ENCODE measurements at regions not wholly inside any gene's neighbourhood (a gene's known extent, or its start where the extent isn't known, plus 50 kb on each side); places are given as distances from the start of the nearest gene placed in this dataset.

DNA sequence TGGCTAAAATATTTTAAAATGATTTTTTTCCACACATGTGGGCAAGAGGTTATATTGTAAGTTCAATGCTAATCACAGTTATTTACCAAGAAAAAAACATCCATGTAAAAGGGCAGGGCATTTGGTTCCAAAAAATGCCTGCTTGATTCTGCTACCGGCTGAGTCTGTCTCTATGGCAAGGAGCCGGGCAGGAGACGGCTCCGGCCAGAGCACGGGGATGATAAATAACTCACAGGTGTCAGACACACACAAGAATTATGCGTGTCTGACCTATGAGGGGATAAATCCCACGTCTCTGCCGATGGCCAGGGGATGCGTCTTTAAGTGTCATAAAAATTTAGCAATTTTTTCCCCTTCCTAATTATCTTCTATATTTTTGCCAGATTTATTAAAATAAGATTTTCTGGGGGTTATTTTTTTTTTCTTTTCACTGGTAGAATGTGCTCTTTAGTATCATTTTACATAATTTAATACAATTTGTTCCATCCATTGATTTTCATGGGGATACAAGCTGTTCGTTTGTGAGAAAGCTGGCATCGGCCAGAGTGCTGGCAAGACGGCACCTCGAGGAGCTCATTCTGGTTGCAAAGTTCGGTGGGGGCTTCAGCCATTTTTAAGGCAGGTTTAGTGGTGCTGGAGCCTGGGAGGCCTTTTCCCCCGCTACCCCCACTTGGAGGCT is 253.9 kb downstream of the ZNF536 start (continued):
- TF ChIP-seq NANOG (IDR thresholded peaks at IDR 0.05; ENCODE audit: borderline replicate concordance) (no peak), ZNF114 (CRISPR knock-in tag; IDR thresholded peaks at IDR 0.05) (no peak), EZH2phosphoT487 (IDR thresholded peaks at IDR 0.05; ENCODE audit: unreplicated experiment) (no peak), POLR2AphosphoS5 (IDR thresholded peaks at IDR 0.05; ENCODE audit: low read depth) (no peak), CREB1 (CRISPR knock-in tag; IDR thresholded peaks at IDR 0.05; ENCODE audit: low read depth) (no peak)
- TF ChIP-seq, protein P1, sequence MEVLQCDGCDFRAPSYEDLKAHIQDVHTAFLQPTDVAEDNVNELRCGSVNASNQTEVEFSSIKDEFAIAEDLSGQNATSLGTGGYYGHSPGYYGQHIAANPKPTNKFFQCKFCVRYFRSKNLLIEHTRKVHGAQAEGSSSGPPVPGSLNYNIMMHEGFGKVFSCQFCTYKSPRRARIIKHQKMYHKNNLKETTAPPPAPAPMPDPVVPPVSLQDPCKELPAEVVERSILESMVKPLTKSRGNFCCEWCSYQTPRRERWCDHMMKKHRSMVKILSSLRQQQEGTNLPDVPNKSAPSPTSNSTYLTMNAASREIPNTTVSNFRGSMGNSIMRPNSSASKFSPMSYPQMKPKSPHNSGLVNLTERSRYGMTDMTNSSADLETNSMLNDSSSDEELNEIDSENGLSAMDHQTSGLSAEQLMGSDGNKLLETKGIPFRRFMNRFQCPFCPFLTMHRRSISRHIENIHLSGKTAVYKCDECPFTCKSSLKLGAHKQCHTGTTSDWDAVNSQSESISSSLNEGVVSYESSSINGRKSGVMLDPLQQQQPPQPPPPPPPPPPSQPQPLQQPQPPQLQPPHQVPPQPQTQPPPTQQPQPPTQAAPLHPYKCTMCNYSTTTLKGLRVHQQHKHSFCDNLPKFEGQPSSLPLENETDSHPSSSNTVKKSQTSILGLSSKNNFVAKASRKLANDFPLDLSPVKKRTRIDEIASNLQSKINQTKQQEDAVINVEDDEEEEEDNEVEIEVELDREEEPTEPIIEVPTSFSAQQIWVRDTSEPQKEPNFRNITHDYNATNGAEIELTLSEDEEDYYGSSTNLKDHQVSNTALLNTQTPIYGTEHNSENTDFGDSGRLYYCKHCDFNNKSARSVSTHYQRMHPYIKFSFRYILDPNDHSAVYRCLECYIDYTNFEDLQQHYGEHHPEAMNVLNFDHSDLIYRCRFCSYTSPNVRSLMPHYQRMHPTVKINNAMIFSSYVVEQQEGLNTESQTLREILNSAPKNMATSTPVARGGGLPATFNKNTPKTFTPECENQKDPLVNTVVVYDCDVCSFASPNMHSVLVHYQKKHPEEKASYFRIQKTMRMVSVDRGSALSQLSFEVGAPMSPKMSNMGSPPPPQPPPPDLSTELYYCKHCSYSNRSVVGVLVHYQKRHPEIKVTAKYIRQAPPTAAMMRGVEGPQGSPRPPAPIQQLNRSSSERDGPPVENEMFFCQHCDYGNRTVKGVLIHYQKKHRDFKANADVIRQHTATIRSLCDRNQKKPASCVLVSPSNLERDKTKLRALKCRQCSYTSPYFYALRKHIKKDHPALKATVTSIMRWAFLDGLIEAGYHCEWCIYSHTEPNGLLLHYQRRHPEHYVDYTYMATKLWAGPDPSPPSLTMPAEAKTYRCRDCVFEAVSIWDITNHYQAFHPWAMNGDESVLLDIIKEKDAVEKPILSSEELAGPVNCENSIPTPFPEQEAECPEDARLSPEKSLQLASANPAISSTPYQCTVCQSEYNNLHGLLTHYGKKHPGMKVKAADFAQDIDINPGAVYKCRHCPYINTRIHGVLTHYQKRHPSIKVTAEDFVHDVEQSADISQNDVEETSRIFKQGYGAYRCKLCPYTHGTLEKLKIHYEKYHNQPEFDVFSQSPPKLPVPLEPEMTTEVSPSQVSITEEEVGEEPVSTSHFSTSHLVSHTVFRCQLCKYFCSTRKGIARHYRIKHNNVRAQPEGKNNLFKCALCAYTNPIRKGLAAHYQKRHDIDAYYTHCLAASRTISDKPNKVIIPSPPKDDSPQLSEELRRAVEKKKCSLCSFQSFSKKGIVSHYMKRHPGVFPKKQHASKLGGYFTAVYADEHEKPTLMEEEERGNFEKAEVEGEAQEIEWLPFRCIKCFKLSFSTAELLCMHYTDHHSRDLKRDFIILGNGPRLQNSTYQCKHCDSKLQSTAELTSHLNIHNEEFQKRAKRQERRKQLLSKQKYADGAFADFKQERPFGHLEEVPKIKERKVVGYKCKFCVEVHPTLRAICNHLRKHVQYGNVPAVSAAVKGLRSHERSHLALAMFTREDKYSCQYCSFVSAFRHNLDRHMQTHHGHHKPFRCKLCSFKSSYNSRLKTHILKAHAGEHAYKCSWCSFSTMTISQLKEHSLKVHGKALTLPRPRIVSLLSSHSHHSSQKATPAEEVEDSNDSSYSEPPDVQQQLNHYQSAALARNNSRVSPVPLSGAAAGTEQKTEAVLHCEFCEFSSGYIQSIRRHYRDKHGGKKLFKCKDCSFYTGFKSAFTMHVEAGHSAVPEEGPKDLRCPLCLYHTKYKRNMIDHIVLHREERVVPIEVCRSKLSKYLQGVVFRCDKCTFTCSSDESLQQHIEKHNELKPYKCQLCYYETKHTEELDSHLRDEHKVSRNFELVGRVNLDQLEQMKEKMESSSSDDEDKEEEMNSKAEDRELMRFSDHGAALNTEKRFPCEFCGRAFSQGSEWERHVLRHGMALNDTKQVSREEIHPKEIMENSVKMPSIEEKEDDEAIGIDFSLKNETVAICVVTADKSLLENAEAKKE (CRISPR knock-in tag; IDR thresholded peaks at IDR 0.05): no peak

DNA sequence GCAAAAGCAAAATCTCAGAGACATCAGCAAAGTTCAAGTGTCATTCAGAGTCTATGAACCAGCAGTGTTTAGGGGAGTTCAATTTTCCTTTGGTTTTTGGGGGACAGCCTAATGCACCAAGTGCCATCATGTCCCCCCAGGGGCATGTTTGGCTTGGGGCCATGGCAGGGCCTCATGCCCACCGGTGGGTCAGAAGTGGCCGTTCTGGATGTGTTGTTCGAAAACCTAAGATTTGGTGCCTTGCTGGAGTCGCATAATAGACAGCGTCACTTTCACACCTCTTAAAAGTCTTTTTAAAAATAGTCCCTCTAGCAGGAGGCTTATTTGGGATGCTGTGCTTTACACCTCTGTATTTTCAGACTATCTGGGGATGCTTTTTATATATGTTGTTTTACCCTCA is 250.1 kb downstream of the ZNF536 start:
- DNase-seq (ENCODE audit: low spot score) (no peak), ATAC-seq (no peak)
- no peaks in the 10 kb centered on the region for H3F3A ChIP-seq (replicated peaks; ENCODE audit: low read depth)
- no peak overlapping the region for H3K4me3 Mint-ChIP-seq
- H3K27me3 Mint-ChIP-seq (ENCODE audit: insufficient read depth, low read depth, poor library complexity): peaks cover 3% of the 10 kb centered on the region
- H3K4me1 ChIP-seq (ENCODE audit: insufficient read depth): 0 out of 2 replicates have a peak, but pooled peaks cover 6% of the 10 kb centered on the region
- H4K20me1 ChIP-seq (replicated peaks; ENCODE audit: insufficient read depth): no peaks in the 10 kb centered on the region
- H3K9me2 ChIP-seq (ENCODE audit: insufficient read depth): no peaks in the 10 kb centered on the region
- peaks cover 6% of the 10 kb centered on the region; the same call in 1 of the 3 replicates for H3K36me3 Mint-ChIP-seq (ENCODE audit: low read depth)
- H3K27ac Mint-ChIP-seq: no peak overlapping the region
- no peak overlapping the region for H3K4me3 ChIP-seq
- no peaks in the 10 kb centered on the region for H3K27me3 ChIP-seq (ENCODE audit: insufficient read depth)
- peaks cover 13% of the 10 kb centered on the region; the same call in 1 of the 3 replicates for H3K9me3 Mint-ChIP-seq
- peaks cover 6% of the 10 kb centered on the region; the same call in 2 of the 3 replicates for H3K4me1 Mint-ChIP-seq
- H3K27ac ChIP-seq (ENCODE audit: low read depth): no peak overlapping the region
- H3K79me2 ChIP-seq (replicated peaks; ENCODE audit: insufficient read depth): no peaks in the 10 kb centered on the region
- no peak overlapping the region for H3K4me2 ChIP-seq
- H2AFZ ChIP-seq: peak overlapping the region; percentile 47; the same call in 1 of the 2 replicates
- H3K36me3 ChIP-seq (ENCODE audit: insufficient read depth): no peaks in the 10 kb centered on the region
- TF ChIP-seq, protein P1 (CRISPR knock-in tag; IDR thresholded peaks at IDR 0.05): no peak
- TF ChIP-seq NANOG (IDR thresholded peaks at IDR 0.05; ENCODE audit: borderline replicate concordance): no peak
